Duodenal mucosa (tissue), 2 donors: ENCODE measurements at regions not wholly inside any gene's neighbourhood (a gene's known extent, or its start where the extent isn't known, plus 50 kb on each side); places are given as distances from the start of the nearest gene placed in this dataset.

Source experiments
- H3K27ac ChIP-seq: one replicate; pipeline ENCODE4 v1.7.0; 2013; ENCODE audit warnings: low read depth, low read length
- H3K27me3 ChIP-seq, 2 donors: one replicate each; pipeline ENCODE4 v1.7.0; 2013; ENCODE audit warnings: low read length in 2 of 2, control low read depth in 1 of 2; ENCODE audit not compliant: insufficient read depth in 2 of 2, control insufficient read depth in 1 of 2
- H3K36me3 ChIP-seq, 2 donors: one replicate each; pipeline ENCODE4 v1.7.0; 2013; ENCODE audit warnings: low read length in 2 of 2, control low read depth in 1 of 2; ENCODE audit not compliant: insufficient read depth in 2 of 2, control insufficient read depth in 1 of 2
- H3K4me1 ChIP-seq, 2 donors: one replicate each; pipeline ENCODE4 v1.7.0; 2013; ENCODE audit warnings: low read length in 2 of 2, control low read depth in 1 of 2; ENCODE audit not compliant: insufficient read depth in 2 of 2, control insufficient read depth in 1 of 2
- H3K4me3 ChIP-seq, 2 donors: one replicate each; pipeline ENCODE4 v1.7.0; 2013; ENCODE audit warnings: low read length in 2 of 2, low read depth in 1 of 2
- H3K9ac ChIP-seq, 2 donors: one replicate each; pipeline ENCODE4 v1.7.0; 2013; ENCODE audit warnings: low read length in 2 of 2, low read depth in 1 of 2
- H3K9me3 ChIP-seq, 2 donors: one replicate each; pipeline ENCODE4 v1.7.0; 2013; ENCODE audit warnings: low read length in 2 of 2, control low read depth in 1 of 2; ENCODE audit not compliant: control insufficient read depth in 1 of 2

- no peaks in the 10 kb centered on the region for H3K36me3 ChIP-seq
- no peaks in the 10 kb centered on the region for H3K4me1 ChIP-seq
- no peaks in the 10 kb centered on the region for H3K9me3 ChIP-seq
- no peak overlapping the region for H3K4me3 ChIP-seq
- H3K9ac ChIP-seq = no peak overlapping the region
- H3K27ac ChIP-seq = no peak overlapping the region
- H3K27me3 ChIP-seq = no peaks in the 10 kb centered on the region
These were observed 131.6 kb upstream of the IGF1 start for GRCh38 chr12:102611995-102612394.

- H3K9ac ChIP-seq = no peak overlapping the region
- H3K27ac ChIP-seq = no peak overlapping the region
- H3K4me3 ChIP-seq = no peak overlapping the region
- no peaks in the 10 kb centered on the region for H3K27me3 ChIP-seq
- H3K36me3 ChIP-seq = no peaks in the 10 kb centered on the region
- no peaks in the 10 kb centered on the region for H3K9me3 ChIP-seq
- H3K4me1 ChIP-seq = no peaks in the 10 kb centered on the region
These were observed 129.6 kb upstream of the IGF1 start for GRCh38 chr12:102609996-102610395.

GRCh38 chr12:102603021-102603420 is 122.7 kb upstream of the IGF1 start:
- no peaks in the 10 kb centered on the region for H3K27me3 ChIP-seq
- no peaks in the 10 kb centered on the region for H3K9me3 ChIP-seq
- no peak overlapping the region for H3K9ac ChIP-seq
- H3K4me3 ChIP-seq = no peak overlapping the region
- no peaks in the 10 kb centered on the region for H3K36me3 ChIP-seq
- H3K27ac ChIP-seq = no peak overlapping the region
- no peaks in the 10 kb centered on the region for H3K4me1 ChIP-seq

- Histone ChIP-seq H3K4me1 (no peaks in the 10 kb centered on the region), H3K9me3 (no peaks in the 10 kb centered on the region), H3K27ac (no peak overlapping the region), H3K9ac (no peak overlapping the region), H3K4me3 (no peak overlapping the region), H3K36me3 (no peaks in the 10 kb centered on the region), H3K27me3 (no peaks in the 10 kb centered on the region)
These were observed 122.2 kb upstream of the IGF1 start for GRCh38 chr12:102602521-102602920.

GRCh38 chr12:102601621-102602020 is 121.3 kb upstream of the IGF1 start:
- no peak overlapping the region for H3K4me3 ChIP-seq
- H3K4me1 ChIP-seq = no peaks in the 10 kb centered on the region
- no peaks in the 10 kb centered on the region for H3K27me3 ChIP-seq
- H3K36me3 ChIP-seq = no peaks in the 10 kb centered on the region
- H3K9ac ChIP-seq = no peak overlapping the region
- H3K27ac ChIP-seq = no peak overlapping the region
- no peaks in the 10 kb centered on the region for H3K9me3 ChIP-seq

GRCh38 chr12:102596687-102597086 is 116.3 kb upstream of the IGF1 start:
- Histone ChIP-seq H3K36me3 (no peaks in the 10 kb centered on the region), H3K27me3 (no peaks in the 10 kb centered on the region), H3K27ac (no peak overlapping the region), H3K9me3 (no peaks in the 10 kb centered on the region), H3K9ac (no peak overlapping the region), H3K4me1 (no peaks in the 10 kb centered on the region), H3K4me3 (no peak overlapping the region)

GRCh38 chr12:102596031-102596430 is 115.7 kb upstream of the IGF1 start:
- Histone ChIP-seq H3K27me3 (no peaks in the 10 kb centered on the region), H3K4me1 (no peaks in the 10 kb centered on the region), H3K9ac (no peak overlapping the region)

GRCh38 chr12:102595315-102595714 is 115.0 kb upstream of the IGF1 start:
- H3K27me3 ChIP-seq = no peaks in the 10 kb centered on the region
- no peak overlapping the region for H3K9ac ChIP-seq
- no peak overlapping the region for H3K4me3 ChIP-seq
- H3K9me3 ChIP-seq = no peaks in the 10 kb centered on the region
- H3K4me1 ChIP-seq = no peaks in the 10 kb centered on the region
- no peak overlapping the region for H3K27ac ChIP-seq
- H3K36me3 ChIP-seq = no peaks in the 10 kb centered on the region

More at GRCh38 chr12:102596031-102596430, 115.7 kb upstream of the IGF1 start:
- H3K9me3 ChIP-seq = no peaks in the 10 kb centered on the region
- H3K4me3 ChIP-seq = no peak overlapping the region
- no peaks in the 10 kb centered on the region for H3K36me3 ChIP-seq
- no peak overlapping the region for H3K27ac ChIP-seq

- no peaks in the 10 kb centered on the region for H3K4me1 ChIP-seq
- no peaks in the 10 kb centered on the region for H3K9me3 ChIP-seq
- no peaks in the 10 kb centered on the region for H3K36me3 ChIP-seq
- no peak overlapping the region for H3K27ac ChIP-seq
- no peak overlapping the region for H3K4me3 ChIP-seq
- H3K27me3 ChIP-seq = no peaks in the 10 kb centered on the region
- H3K9ac ChIP-seq = no peak overlapping the region
These were observed 112.8 kb upstream of the IGF1 start for GRCh38 chr12:102593134-102593533.

- Histone ChIP-seq H3K27ac (no peak overlapping the region), H3K9me3 (no peaks in the 10 kb centered on the region), H3K9ac (no peak overlapping the region), H3K4me3 (no peak overlapping the region), H3K4me1 (no peaks in the 10 kb centered on the region), H3K27me3 (no peaks in the 10 kb centered on the region), H3K36me3 (no peaks in the 10 kb centered on the region)
These were observed 111.8 kb upstream of the IGF1 start for GRCh38 chr12:102592134-102592533.

GRCh38 chr12:102573237-102573636 is 92.9 kb upstream of the IGF1 start:
- Histone ChIP-seq H3K4me1 (no peaks in the 10 kb centered on the region), H3K4me3 (no peak overlapping the region), H3K27ac (no peak overlapping the region), H3K9ac (no peak overlapping the region), H3K36me3 (no peaks in the 10 kb centered on the region), H3K9me3 (no peaks in the 10 kb centered on the region), H3K27me3 (no peaks in the 10 kb centered on the region)
